Esophagus muscularis mucosa (tissue), 4 donors: ENCODE measurements at regions not wholly inside any gene's neighbourhood (a gene's known extent, or its start where the extent isn't known, plus 50 kb on each side); places are given as distances from the start of the nearest gene placed in this dataset.

Source experiments
- DNase-seq: peaks from one replicate; pipeline ENCODE4 v3.0.0-alpha.2; 2017; ENCODE audit errors: extremely low spot score
- H3K27ac ChIP-seq, 4 donors: fragments of 200-600 bp; sonication (generic); replicated peaks in 1 of 4; 1 replicate in 3 of 4; 2 replicates in 1 of 4; pipeline ENCODE4 v1.5.1; 2016 to 2019; ENCODE audit warnings: mild to moderate bottlenecking in 1 of 4
- H3K27me3 ChIP-seq, 4 donors: fragments of 200-600 bp; sonication (generic); one replicate each; pipeline versions ENCODE4 v1.5.1 to v1.6.0; 2016 to 2019
- H3K36me3 ChIP-seq, 4 donors: fragments of 200-600 bp; sonication (generic); one replicate each; pipeline ENCODE4 v1.5.1; 2016 to 2019
- H3K4me1 ChIP-seq, 4 donors: fragments of 200-600 bp; sonication (generic); one replicate each; pipeline ENCODE4 v1.5.1; 2016 to 2019
- H3K4me3 ChIP-seq, 4 donors: fragments of 200-600 bp; sonication (generic); 1 replicate in 2 of 4; 2 replicates in 2 of 4; pipeline ENCODE4 v1.5.1; 2016 to 2019; ENCODE audit warnings: mild to moderate bottlenecking in 4 of 4, moderate library complexity in 1 of 4
- H3K9me3 ChIP-seq, 4 donors: fragments of 200-600 bp; sonication (generic); 1 replicate in 3 of 4; 2 replicates in 1 of 4; pipeline ENCODE4 v1.5.1; 2016 to 2019
- CTCF ChIP-seq, 3 experiments: fragments of 200-600 bp in 2 of 3; fragments of 450-650 bp in 1 of 3; sonication (generic) in 2 of 3; IDR thresholded peaks; one replicate each; pipeline ENCODE4 v1.5.1; 2017 to 2019; ENCODE audit warnings: antibody characterized with exemption in 3 of 3, mild to moderate bottlenecking in 2 of 3, moderate library complexity in 1 of 3
- EP300 ChIP-seq: sonication (generic); formaldehyde crosslinking; IDR thresholded peaks from one replicate; pipeline ENCODE4 v1.6.1; 2017; ENCODE audit warnings: antibody characterized with exemption
- POLR2A ChIP-seq: fragments of 450-650 bp; IDR thresholded peaks from one replicate; pipeline ENCODE4 v1.6.1; 2017; ENCODE audit warnings: antibody characterized with exemption, moderate library complexity, mild to moderate bottlenecking, low read depth
- POLR2AphosphoS5 ChIP-seq, 2 donors: sonication (generic); formaldehyde crosslinking; IDR thresholded peaks; one replicate each; pipeline ENCODE4 v1.6.1; 2017; ENCODE audit warnings: antibody characterized with exemption in 2 of 2
- WGBS: methylation state at CpG from one replicate; pipeline ENCODE4 v1.1.5; 2018; 5-methylcytosine and 5-hydroxymethylcytosine counted together
- intact Hi-C: fragments of 100-400 bp; cut with DNase I; formaldehyde crosslinking; loops from one replicate; pipeline ENCODE4 v1.15.1; 2023

GRCh38 chr5:42277293-42277692, 145.9 kb upstream of the GHR start:
- no peak for DNase-seq
- WGBS = 64% methylated on average over 2 of the region's 2 CpGs
- Histone ChIP-seq H3K27ac (no peak overlapping the region), H3K9me3 (no peaks in the 10 kb centered on the region), H3K27me3 (no peaks in the 10 kb centered on the region), H3K4me1 (no peaks in the 10 kb centered on the region), H3K36me3 (no peaks in the 10 kb centered on the region), H3K4me3 (no peak overlapping the region)
- intact Hi-C loops = no loop called here
- TF ChIP-seq CTCF (IDR thresholded peaks at IDR 0.05) (no peak), POLR2A (no peak), POLR2AphosphoS5 (IDR thresholded peaks at IDR 0.05) (no peak), EP300 (no peak)

- H3K27me3 ChIP-seq = no peaks in the 10 kb centered on the region
- no peak overlapping the region for H3K27ac ChIP-seq
- intact Hi-C loops = no loop called here
- TF ChIP-seq CTCF (IDR thresholded peaks at IDR 0.05) = no peak
- no peak for TF ChIP-seq POLR2A
- TF ChIP-seq EP300 = no peak
- TF ChIP-seq POLR2AphosphoS5 (IDR thresholded peaks at IDR 0.05) = no peak
- H3K9me3 ChIP-seq = no peaks in the 10 kb centered on the region
- no peak for DNase-seq
- H3K4me3 ChIP-seq = no peak overlapping the region
- no peaks in the 10 kb centered on the region for H3K36me3 ChIP-seq
- no peaks in the 10 kb centered on the region for H3K4me1 ChIP-seq
Measured at GRCh38 chr5:42284584-42284983, 138.7 kb upstream of the GHR start.

- TF ChIP-seq CTCF (IDR thresholded peaks at IDR 0.05) (no peak), EP300 (no peak), POLR2A (no peak), POLR2AphosphoS5 (IDR thresholded peaks at IDR 0.05) (no peak)
- no peak overlapping the region for H3K27ac ChIP-seq
- no peak for DNase-seq
- H3K27me3 ChIP-seq = no peaks in the 10 kb centered on the region
- intact Hi-C loops = no loop called here
- WGBS = 34% methylated on average over 2 of the region's 2 CpGs
- H3K4me3 ChIP-seq = no peak overlapping the region
- H3K4me1 ChIP-seq = no peaks in the 10 kb centered on the region
- H3K9me3 ChIP-seq = no peaks in the 10 kb centered on the region
- no peaks in the 10 kb centered on the region for H3K36me3 ChIP-seq
Measured at GRCh38 chr5:42285230-42285629, 138.0 kb upstream of the GHR start.

GRCh38 chr5:42300496-42300895, 122.7 kb upstream of the GHR start:
- no peak overlapping the region for H3K27ac ChIP-seq
- TF ChIP-seq CTCF (IDR thresholded peaks at IDR 0.05) (no peak), POLR2AphosphoS5 (IDR thresholded peaks at IDR 0.05) (no peak), POLR2A (no peak), EP300 (no peak)
- 88% methylated on average over 2 of the region's 2 CpGs for WGBS
- H3K4me3 ChIP-seq = no peak overlapping the region
- no peaks in the 10 kb centered on the region for H3K4me1 ChIP-seq
- no peak for DNase-seq
- no peaks in the 10 kb centered on the region for H3K27me3 ChIP-seq
- intact Hi-C loops = no loop called here
- no peaks in the 10 kb centered on the region for H3K36me3 ChIP-seq
- no peaks in the 10 kb centered on the region for H3K9me3 ChIP-seq

- Histone ChIP-seq H3K36me3 (no peaks in the 10 kb centered on the region), H3K9me3 (no peaks in the 10 kb centered on the region), H3K27me3 (no peaks in the 10 kb centered on the region), H3K4me1 (no peaks in the 10 kb centered on the region), H3K4me3 (no peak overlapping the region), H3K27ac (no peak overlapping the region)
- 39% methylated on average over 4 of the region's 4 CpGs for WGBS
- no peak for DNase-seq
- intact Hi-C loops = no loop called here
- TF ChIP-seq POLR2AphosphoS5 (IDR thresholded peaks at IDR 0.05) = no peak
- no peak for TF ChIP-seq CTCF (IDR thresholded peaks at IDR 0.05)
- no peak for TF ChIP-seq EP300
- no peak for TF ChIP-seq POLR2A
Measured at GRCh38 chr5:42301349-42301748, 121.9 kb upstream of the GHR start.
